Fibroblast of mammary gland (primary cell): ENCODE measurements at regions not wholly inside any gene's neighbourhood (a gene's known extent, or its start where the extent isn't known, plus 50 kb on each side); places are given as distances from the start of the nearest gene placed in this dataset.
"Not testable (repeated sequence)": the region's sequence is repeated elsewhere in the genome, so short reads cannot be mapped to it uniquely, and the experiment has no call there.

Experiments used
- DNase-seq: peaks from one replicate; pipeline ENCODE4 v3.0.0-alpha.2; 2010; ENCODE audit warnings: low read depth
- H3K4me3 ChIP-seq: 2 replicates; pipeline ENCODE4 v1.5.1; 2011; ENCODE audit warnings: low read depth, mild to moderate bottlenecking, low read length, moderate library complexity; ENCODE audit not compliant: control insufficient read depth
- CTCF ChIP-seq: conservative IDR thresholded peaks from 2 replicates; pipeline ENCODE4 v1.5.1; 2011; ENCODE audit warnings: low read depth, low read length, inconsistent platforms; ENCODE audit not compliant: control insufficient read depth, insufficient read depth

- peak; percentile 53 for DNase-seq
- no peak overlapping the region for H3K4me3 ChIP-seq
- peak; percentile 58 for TF ChIP-seq CTCF
These were observed 465.9 kb upstream of the ERCC4 start for GRCh38 chr16:13453938-13454553.

- H3K4me3 ChIP-seq, result no peak overlapping the region
- DNase-seq, result no peak
- TF ChIP-seq CTCF, result no peak
These were observed 456.3 kb upstream of the ERCC4 start for GRCh38 chr16:13463619-13464018.

- H3K4me3 ChIP-seq, result no peak overlapping the region
- TF ChIP-seq CTCF, result no peak
- DNase-seq, result no peak
These were observed 448.9 kb upstream of the ERCC4 start for GRCh38 chr16:13471036-13471435.

GRCh38 chr16:13478991-13479390 lies 441.0 kb upstream of the ERCC4 start:
- TF ChIP-seq CTCF, result no peak
- no peak for DNase-seq
- H3K4me3 ChIP-seq, result no peak overlapping the region

- no peak for DNase-seq
- no peak overlapping the region for H3K4me3 ChIP-seq
- no peak for TF ChIP-seq CTCF
These were observed 440.4 kb upstream of the ERCC4 start for GRCh38 chr16:13479549-13479948.

GRCh38 chr16:13480801-13481200 lies 439.2 kb upstream of the ERCC4 start:
- no peak overlapping the region for H3K4me3 ChIP-seq
- DNase-seq, result no peak
- TF ChIP-seq CTCF, result no peak

- DNase-seq, result no peak
- no peak for TF ChIP-seq CTCF
- no peak overlapping the region for H3K4me3 ChIP-seq
These were observed 436.8 kb upstream of the ERCC4 start for GRCh38 chr16:13483121-13483520.

- DNase-seq, H3K4me3 ChIP-seq: not testable (repeated sequence)
These were observed 430.5 kb upstream of the ERCC4 start for GRCh38 chr16:13489416-13489815.
